HG02981 (cell line): ENCODE measurements at regions not wholly inside any gene's neighbourhood (a gene's known extent, or its start where the extent isn't known, plus 50 kb on each side); places are given as distances from the start of the nearest gene placed in this dataset.

Source experiments
- ATAC-seq: cut with Tn5 transposase; IDR thresholded peaks from one replicate; pipeline ENCODE4 v1.9.1; 2021; ENCODE audit warnings: mild to moderate bottlenecking, moderate library complexity; ENCODE audit not compliant: unreplicated experiment

GRCh38 chr9:13505797-13506196 is 226.3 kb upstream of the MPDZ start:
- ATAC-seq, result no peak

GRCh38 chr9:13503599-13503998 is 224.1 kb upstream of the MPDZ start:
- no peak for ATAC-seq

- no peak for ATAC-seq
Measured at GRCh38 chr9:13502484-13502883, 223.0 kb upstream of the MPDZ start.

- no peak for ATAC-seq
Measured at GRCh38 chr9:13501018-13501417, 221.5 kb upstream of the MPDZ start.

GRCh38 chr9:13500034-13500433 is 220.5 kb upstream of the MPDZ start:
- ATAC-seq, result no peak

GRCh38 chr9:13493697-13494096 is 214.2 kb upstream of the MPDZ start:
- ATAC-seq, result no peak

- ATAC-seq, result no peak
Measured at GRCh38 chr9:13491493-13492424, 212.3 kb upstream of the MPDZ start.

- no peak for ATAC-seq
Measured at GRCh38 chr9:13491138-13491492, 211.6 kb upstream of the MPDZ start.

GRCh38 chr9:13487936-13488335 is 208.4 kb upstream of the MPDZ start:
- ATAC-seq, result no peak

- no peak for ATAC-seq
Measured at GRCh38 chr9:13487498-13487897, 208.0 kb upstream of the MPDZ start.

- ATAC-seq, result no peak
Measured at GRCh38 chr9:13487071-13487470, 207.6 kb upstream of the MPDZ start.

GRCh38 chr9:13485068-13485596 is 205.6 kb upstream of the MPDZ start:
- ATAC-seq, result no peak

- ATAC-seq, result no peak
Measured at GRCh38 chr9:13484186-13484585, 204.7 kb upstream of the MPDZ start.

- ATAC-seq, result no peak
Measured at GRCh38 chr9:13481274-13481673, 201.8 kb upstream of the MPDZ start.

- no peak for ATAC-seq
Measured at GRCh38 chr9:13480693-13481092, 201.2 kb upstream of the MPDZ start.

- no peak for ATAC-seq
Measured at GRCh38 chr9:13479096-13479495, 199.6 kb upstream of the MPDZ start.

- ATAC-seq, result no peak
Measured at GRCh38 chr9:13478639-13479038, 199.1 kb upstream of the MPDZ start.

GRCh38 chr9:13478160-13478559 is 198.7 kb upstream of the MPDZ start:
- ATAC-seq, result no peak

- ATAC-seq, result no peak
Measured at GRCh38 chr9:13470836-13471235, 191.3 kb upstream of the MPDZ start.

GRCh38 chr9:13467157-13467556 is 187.7 kb upstream of the MPDZ start:
- ATAC-seq, result no peak

- no peak for ATAC-seq
Measured at GRCh38 chr9:13461414-13461991, 182.0 kb upstream of the MPDZ start.

- no peak for ATAC-seq
Measured at GRCh38 chr9:13459071-13459470, 179.6 kb upstream of the MPDZ start.
